ENCODE measurements at regions not wholly inside any gene's neighbourhood (a gene's known extent, or its start where the extent isn't known, plus 50 kb on each side); places are given as distances from the start of the nearest gene placed in this dataset.
A peak's percentile ranks its signal among the peaks of the same experiment; 100 is the strongest.

GRCh38 chr19:30854661-30855060 is 482.5 kb downstream of the ZNF536 start:
- Histone ChIP-seq H2BK120ac (replicated peaks; ENCODE audit: low read depth, low read length) (no peak overlapping the region), H3K27ac (ENCODE audit: low read depth, low read length) (no peak overlapping the region), H2BK5ac (ENCODE audit: low read depth, low read length) (no peak overlapping the region), H3K27me3 (replicated peaks in 1 of 4; ENCODE audit: control insufficient read depth in 3 of 4, extremely low read depth in 1 of 4, insufficient read depth in 3 of 4, low read length in 3 of 4) (no peaks in the 10 kb centered on the region), H4K20me1 (replicated peaks in 1 of 2; ENCODE audit: control insufficient read depth in 1 of 2, insufficient read depth in 2 of 2, low read length in 2 of 2) (no peaks in the 10 kb centered on the region), H2AK5ac (ENCODE audit: low read depth, low read length) (no peak overlapping the region), H3K23me2 (ENCODE audit: low read depth, low read length) (no peaks in the 10 kb centered on the region), H3K79me1 (ENCODE audit: low read depth, low read length) (no peaks in the 10 kb centered on the region), H2AFZ (ENCODE audit: low read length) (no peak overlapping the region), H3K18ac (ENCODE audit: extremely low read depth, low read length) (no peak overlapping the region), H2BK12ac (ENCODE audit: low read depth, low read length) (no peak overlapping the region), H3K4me2 (ENCODE audit: insufficient read depth in 1 of 2, low read depth in 2 of 2, low read length in 2 of 2) (no peak overlapping the region), H3K79me2 (ENCODE audit: control insufficient read depth in 1 of 2, insufficient read depth in 2 of 2, low read length in 2 of 2) (no peaks in the 10 kb centered on the region), H3K4ac (replicated peaks; ENCODE audit: insufficient read length, low read depth, low read length) (no peak overlapping the region), H3K9ac (replicated peaks in 1 of 4; ENCODE audit: extremely low read depth in 1 of 4, low read depth in 3 of 4, low read length in 3 of 4) (no peak overlapping the region), H4K5ac (ENCODE audit: insufficient read length, low read depth, low read length) (no peak overlapping the region), H3K23ac (ENCODE audit: insufficient read length) (no peak overlapping the region), H3K36me3 (ENCODE audit: control insufficient read depth in 2 of 4, insufficient read depth in 4 of 4, low read length in 3 of 4) (no peaks in the 10 kb centered on the region), H4K91ac (replicated peaks; ENCODE audit: insufficient read length, low read length) (no peak overlapping the region), H3K9me3 (ENCODE audit: insufficient read depth in 2 of 2, low read depth in 1 of 2, low read length in 1 of 2) (no peaks in the 10 kb centered on the region), H3K4me3 (ENCODE audit: extremely low read depth in 1 of 4, insufficient read depth in 2 of 4, low read depth in 3 of 4, low read length in 4 of 4) (no peak overlapping the region), H3K14ac (ENCODE audit: insufficient read length) (no peak overlapping the region), H2BK15ac (ENCODE audit: low read length) (no peak overlapping the region), H2BK20ac (ENCODE audit: low read length) (no peak overlapping the region), H3K56ac (replicated peaks; ENCODE audit: insufficient read length, low read depth, low read length) (no peak overlapping the region), H4K8ac (ENCODE audit: extremely low read depth, insufficient read depth, low read length) (no peak overlapping the region), H3K4me1 (replicated peaks in 1 of 4; ENCODE audit: control insufficient read depth in 3 of 4, insufficient read depth in 4 of 4, low read length in 3 of 4) (no peaks in the 10 kb centered on the region)
- CTCF ChIA-PET (ENCODE audit: partially characterized antibody): interaction anchor here (1.1 kb wide), 2 partner anchors 12 to 172 kb away, joined by 3 to 6 read pairs; no protein-coding TSS in a partner anchor
- DNase-seq (ENCODE audit: low read depth in 1 of 2, low spot score in 2 of 2): peak in 1 of 2 experiments; percentile 10
- POLR2A ChIA-PET (ENCODE audit: partially characterized antibody): no interaction called here
- FAIRE-seq: no peak
- WGBS, 2 experiments (ENCODE audit: extremely low coverage in 1 of 2, insufficient coverage in 1 of 2, insufficient read length in 1 of 2, insufficient replicate concordance in 2 of 2, low coverage in 1 of 2, low lambda C conversion rate in 2 of 2, missing lambda C conversion rate in 1 of 2): 77% methylated on average over 3 of the region's 4 CpGs; no CpG with 5 or more reads in 1 of the 2 experiments
- TF ChIP-seq TBP (IDR thresholded peaks at IDR 0.05; ENCODE audit: low read depth, low read length) (no peak), CREB1 (IDR thresholded peaks at IDR 0.05) (no peak), GABPA (IDR thresholded peaks at IDR 0.05; ENCODE audit: borderline replicate concordance, insufficient read depth, low read length) (no peak), MAFK (IDR thresholded peaks at IDR 0.05; ENCODE audit: low read depth, low read length) (no peak), EP300 (IDR thresholded peaks at IDR 0.05; ENCODE audit: borderline replicate concordance in 1 of 2, low read depth in 2 of 2, low read length in 2 of 2) (no peak)
